ENCODE measurements at regions not wholly inside any gene's neighbourhood (a gene's known extent, or its start where the extent isn't known, plus 50 kb on each side); places are given as distances from the start of the nearest gene placed in this dataset.

- no peaks in the 10 kb centered on the region for H3K4me1 ChIP-seq (ENCODE audit: control insufficient read depth, insufficient read depth, low read length)
- H3K4me3 ChIP-seq (ENCODE audit: low read length in 2 of 2) = no peak overlapping the region
- H3K36me3 ChIP-seq (ENCODE audit: control insufficient read depth in 2 of 2, insufficient read depth in 2 of 2, low read length in 2 of 2) = no peaks in the 10 kb centered on the region
- no peak overlapping the region for H3K27ac ChIP-seq (ENCODE audit: low read length)
- H3K9me3 ChIP-seq (ENCODE audit: control insufficient read depth in 2 of 2, low read length in 2 of 2) = no peaks in the 10 kb centered on the region
- no peaks in the 10 kb centered on the region for H3K27me3 ChIP-seq (ENCODE audit: control insufficient read depth in 1 of 2, insufficient read depth in 2 of 2, low read length in 2 of 2)
- no peak overlapping the region for H3K9ac ChIP-seq (ENCODE audit: low read length in 2 of 2)
These were observed 717.4 kb upstream of the FAM174A start for GRCh38 chr5:99817796-99818195.

GRCh38 chr5:99814321-99815063 is 720.7 kb upstream of the FAM174A start:
- H3K9ac ChIP-seq (ENCODE audit: low read length in 2 of 2) = no peak overlapping the region
- no peak overlapping the region for H3K27ac ChIP-seq (ENCODE audit: low read length)
- no peaks in the 10 kb centered on the region for H3K27me3 ChIP-seq (ENCODE audit: control insufficient read depth in 1 of 2, insufficient read depth in 2 of 2, low read length in 2 of 2)
- H3K9me3 ChIP-seq (ENCODE audit: control insufficient read depth in 2 of 2, low read length in 2 of 2) = no peaks in the 10 kb centered on the region
- H3K4me1 ChIP-seq (ENCODE audit: control insufficient read depth, insufficient read depth, low read length) = no peaks in the 10 kb centered on the region
- H3K4me3 ChIP-seq (ENCODE audit: low read length in 2 of 2) = no peak overlapping the region
- H3K36me3 ChIP-seq (ENCODE audit: control insufficient read depth in 2 of 2, insufficient read depth in 2 of 2, low read length in 2 of 2) = no peaks in the 10 kb centered on the region

- Histone ChIP-seq H3K27ac (ENCODE audit: low read length) (no peak overlapping the region), H3K9me3 (ENCODE audit: control insufficient read depth in 2 of 2, low read length in 2 of 2) (no peaks in the 10 kb centered on the region), H3K36me3 (ENCODE audit: control insufficient read depth in 2 of 2, insufficient read depth in 2 of 2, low read length in 2 of 2) (no peaks in the 10 kb centered on the region), H3K4me1 (ENCODE audit: control insufficient read depth, insufficient read depth, low read length) (no peaks in the 10 kb centered on the region), H3K4me3 (ENCODE audit: low read length in 2 of 2) (no peak overlapping the region), H3K27me3 (ENCODE audit: control insufficient read depth in 1 of 2, insufficient read depth in 2 of 2, low read length in 2 of 2) (no peaks in the 10 kb centered on the region), H3K9ac (ENCODE audit: low read length in 2 of 2) (no peak overlapping the region)
These were observed 726.4 kb upstream of the FAM174A start for GRCh38 chr5:99808657-99809230.

- Histone ChIP-seq H3K4me3 (ENCODE audit: low read length in 2 of 2) (no peak overlapping the region), H3K36me3 (ENCODE audit: control insufficient read depth in 2 of 2, insufficient read depth in 2 of 2, low read length in 2 of 2) (no peaks in the 10 kb centered on the region), H3K27ac (ENCODE audit: low read length) (no peak overlapping the region), H3K9ac (ENCODE audit: low read length in 2 of 2) (no peak overlapping the region), H3K4me1 (ENCODE audit: control insufficient read depth, insufficient read depth, low read length) (no peaks in the 10 kb centered on the region), H3K27me3 (ENCODE audit: control insufficient read depth in 1 of 2, insufficient read depth in 2 of 2, low read length in 2 of 2) (no peaks in the 10 kb centered on the region), H3K9me3 (ENCODE audit: control insufficient read depth in 2 of 2, low read length in 2 of 2) (no peaks in the 10 kb centered on the region)
These were observed 727.8 kb upstream of the FAM174A start for GRCh38 chr5:99807346-99807745.

GRCh38 chr5:99795031-99795430 is 740.1 kb upstream of the FAM174A start:
- H3K4me3 ChIP-seq (ENCODE audit: low read length in 2 of 2) = no peak overlapping the region
- H3K36me3 ChIP-seq (ENCODE audit: control insufficient read depth in 2 of 2, insufficient read depth in 2 of 2, low read length in 2 of 2) = no peaks in the 10 kb centered on the region
- no peaks in the 10 kb centered on the region for H3K4me1 ChIP-seq (ENCODE audit: control insufficient read depth, insufficient read depth, low read length)
- H3K27me3 ChIP-seq (ENCODE audit: control insufficient read depth in 1 of 2, insufficient read depth in 2 of 2, low read length in 2 of 2) = no peaks in the 10 kb centered on the region
- no peak overlapping the region for H3K9ac ChIP-seq (ENCODE audit: low read length in 2 of 2)
- H3K27ac ChIP-seq (ENCODE audit: low read length) = no peak overlapping the region
- no peaks in the 10 kb centered on the region for H3K9me3 ChIP-seq (ENCODE audit: control insufficient read depth in 2 of 2, low read length in 2 of 2)

GRCh38 chr5:99788482-99788881 is 746.7 kb upstream of the FAM174A start:
- Histone ChIP-seq H3K9me3 (ENCODE audit: control insufficient read depth in 2 of 2, low read length in 2 of 2) (no peaks in the 10 kb centered on the region), H3K36me3 (ENCODE audit: control insufficient read depth in 2 of 2, insufficient read depth in 2 of 2, low read length in 2 of 2) (no peaks in the 10 kb centered on the region), H3K9ac (ENCODE audit: low read length in 2 of 2) (no peak overlapping the region), H3K27me3 (ENCODE audit: control insufficient read depth in 1 of 2, insufficient read depth in 2 of 2, low read length in 2 of 2) (no peaks in the 10 kb centered on the region), H3K27ac (ENCODE audit: low read length) (no peak overlapping the region), H3K4me1 (ENCODE audit: control insufficient read depth, insufficient read depth, low read length) (no peaks in the 10 kb centered on the region), H3K4me3 (ENCODE audit: low read length in 2 of 2) (no peak overlapping the region)

- no peaks in the 10 kb centered on the region for H3K9me3 ChIP-seq (ENCODE audit: control insufficient read depth in 2 of 2, low read length in 2 of 2)
These were observed 760.0 kb upstream of the FAM174A start for GRCh38 chr5:99775189-99775588.

GRCh38 chr5:99773290-99773689 is 761.9 kb upstream of the FAM174A start:
- Histone ChIP-seq H3K27me3 (ENCODE audit: control insufficient read depth in 1 of 2, insufficient read depth in 2 of 2, low read length in 2 of 2) (no peaks in the 10 kb centered on the region), H3K4me1 (ENCODE audit: control insufficient read depth, insufficient read depth, low read length) (no peaks in the 10 kb centered on the region), H3K36me3 (ENCODE audit: control insufficient read depth in 2 of 2, insufficient read depth in 2 of 2, low read length in 2 of 2) (no peaks in the 10 kb centered on the region), H3K9me3 (ENCODE audit: control insufficient read depth in 2 of 2, low read length in 2 of 2) (no peaks in the 10 kb centered on the region), H3K4me3 (ENCODE audit: low read length in 2 of 2) (no peak overlapping the region), H3K27ac (ENCODE audit: low read length) (no peak overlapping the region), H3K9ac (ENCODE audit: low read length in 2 of 2) (no peak overlapping the region)

More at GRCh38 chr5:99775189-99775588, 760.0 kb upstream of the FAM174A start:
- H3K36me3 ChIP-seq (ENCODE audit: control insufficient read depth in 2 of 2, insufficient read depth in 2 of 2, low read length in 2 of 2) = no peaks in the 10 kb centered on the region
- no peak overlapping the region for H3K4me3 ChIP-seq (ENCODE audit: low read length in 2 of 2)
- no peaks in the 10 kb centered on the region for H3K27me3 ChIP-seq (ENCODE audit: control insufficient read depth in 1 of 2, insufficient read depth in 2 of 2, low read length in 2 of 2)
- no peak overlapping the region for H3K27ac ChIP-seq (ENCODE audit: low read length)
- no peak overlapping the region for H3K9ac ChIP-seq (ENCODE audit: low read length in 2 of 2)
- no peaks in the 10 kb centered on the region for H3K4me1 ChIP-seq (ENCODE audit: control insufficient read depth, insufficient read depth, low read length)

GRCh38 chr5:99771296-99771695 is 763.9 kb upstream of the FAM174A start:
- no peaks in the 10 kb centered on the region for H3K4me1 ChIP-seq (ENCODE audit: control insufficient read depth, insufficient read depth, low read length)
- no peaks in the 10 kb centered on the region for H3K36me3 ChIP-seq (ENCODE audit: control insufficient read depth in 2 of 2, insufficient read depth in 2 of 2, low read length in 2 of 2)
- H3K9me3 ChIP-seq (ENCODE audit: control insufficient read depth in 2 of 2, low read length in 2 of 2) = no peaks in the 10 kb centered on the region
- H3K4me3 ChIP-seq (ENCODE audit: low read length in 2 of 2) = no peak overlapping the region
- no peak overlapping the region for H3K9ac ChIP-seq (ENCODE audit: low read length in 2 of 2)
- H3K27me3 ChIP-seq (ENCODE audit: control insufficient read depth in 1 of 2, insufficient read depth in 2 of 2, low read length in 2 of 2) = no peaks in the 10 kb centered on the region
- no peak overlapping the region for H3K27ac ChIP-seq (ENCODE audit: low read length)

GRCh38 chr5:99765011-99765410 is 770.2 kb upstream of the FAM174A start:
- Histone ChIP-seq H3K27ac (ENCODE audit: low read length) (no peak overlapping the region), H3K4me3 (ENCODE audit: low read length in 2 of 2) (no peak overlapping the region), H3K36me3 (ENCODE audit: control insufficient read depth in 2 of 2, insufficient read depth in 2 of 2, low read length in 2 of 2) (no peaks in the 10 kb centered on the region), H3K4me1 (ENCODE audit: control insufficient read depth, insufficient read depth, low read length) (no peaks in the 10 kb centered on the region), H3K27me3 (ENCODE audit: control insufficient read depth in 1 of 2, insufficient read depth in 2 of 2, low read length in 2 of 2) (no peaks in the 10 kb centered on the region), H3K9ac (ENCODE audit: low read length in 2 of 2) (no peak overlapping the region), H3K9me3 (ENCODE audit: control insufficient read depth in 2 of 2, low read length in 2 of 2) (no peaks in the 10 kb centered on the region)

GRCh38 chr5:99763021-99763774 is 772.0 kb upstream of the FAM174A start:
- H3K36me3 ChIP-seq (ENCODE audit: control insufficient read depth in 2 of 2, insufficient read depth in 2 of 2, low read length in 2 of 2) = no peaks in the 10 kb centered on the region
- H3K4me1 ChIP-seq (ENCODE audit: control insufficient read depth, insufficient read depth, low read length) = no peaks in the 10 kb centered on the region
- no peak overlapping the region for H3K9ac ChIP-seq (ENCODE audit: low read length in 2 of 2)
- no peak overlapping the region for H3K4me3 ChIP-seq (ENCODE audit: low read length in 2 of 2)
- no peaks in the 10 kb centered on the region for H3K27me3 ChIP-seq (ENCODE audit: control insufficient read depth in 1 of 2, insufficient read depth in 2 of 2, low read length in 2 of 2)
- no peaks in the 10 kb centered on the region for H3K9me3 ChIP-seq (ENCODE audit: control insufficient read depth in 2 of 2, low read length in 2 of 2)
- H3K27ac ChIP-seq (ENCODE audit: low read length) = no peak overlapping the region

Measured in stomach smooth muscle (tissue), 2 donors.